ENCODE measurements at regions not wholly inside any gene's neighbourhood (a gene's known extent, or its start where the extent isn't known, plus 50 kb on each side); places are given as distances from the start of the nearest gene placed in this dataset.

DNA sequence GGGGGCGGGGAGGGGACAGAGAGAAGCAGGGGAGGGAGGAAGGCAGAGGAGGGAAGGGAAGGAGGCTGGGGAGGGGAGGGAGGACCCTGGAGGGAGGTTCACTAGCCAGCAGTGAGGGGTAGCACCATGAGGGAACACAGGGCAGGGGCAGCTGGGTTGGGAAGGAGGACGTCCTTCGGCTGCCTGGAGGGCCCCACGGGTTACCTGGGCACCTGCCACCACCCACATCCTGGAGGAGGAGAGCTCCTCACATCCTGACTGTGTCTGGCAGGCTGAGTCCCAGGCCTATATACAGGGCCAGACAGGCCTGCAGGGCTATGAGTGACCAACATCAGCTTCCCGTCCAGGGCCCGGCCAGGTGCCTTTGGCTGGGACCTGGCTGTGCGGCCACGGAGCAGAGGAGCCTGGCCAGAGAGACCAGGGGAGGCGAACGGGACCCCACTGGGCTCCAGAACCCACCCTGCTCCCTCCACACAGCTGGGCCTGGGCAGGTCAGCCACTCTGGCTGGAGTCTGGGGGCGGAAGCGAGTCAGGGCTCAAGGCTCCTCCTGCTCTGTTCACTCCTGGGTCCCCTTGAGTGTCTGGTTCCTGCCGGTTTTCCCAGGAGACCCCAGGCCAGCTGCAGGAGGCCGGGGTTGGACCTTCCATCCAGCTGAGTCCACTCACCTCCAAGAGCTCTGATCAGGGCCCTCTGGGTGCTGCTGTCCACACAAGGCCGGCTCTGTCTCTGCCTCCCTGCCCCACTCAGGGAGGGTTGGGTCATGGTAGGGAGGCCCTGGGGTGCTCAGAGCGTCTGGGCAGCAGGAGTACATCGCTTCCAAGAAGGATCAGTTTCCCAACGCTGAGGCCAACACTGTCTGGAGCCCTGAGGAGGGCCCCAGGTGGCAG is 677.7 kb downstream of the BRD1 start:
- WGBS, 4 donors: 60 to 72% (median 66%) methylated on average over 4 to 18 of the region's 18 CpGs
- Histone ChIP-seq H3K4me1 (replicated peaks in 1 of 2) (no peaks in the 10 kb centered on the region), H3K9me3 (replicated peaks in 1 of 3) (no peaks in the 10 kb centered on the region), H3K36me3 (replicated peaks in 1 of 2) (no peaks in the 10 kb centered on the region), H3K4me3 (no peak overlapping the region), H3K27me3 (no peaks in the 10 kb centered on the region), H3K27ac (no peak overlapping the region)
- peak in 1 of 7 donors; percentile 13 for DNase-seq
- intact Hi-C loops (cut with DNase I): no loop called here
- TF ChIP-seq, protein P1, sequence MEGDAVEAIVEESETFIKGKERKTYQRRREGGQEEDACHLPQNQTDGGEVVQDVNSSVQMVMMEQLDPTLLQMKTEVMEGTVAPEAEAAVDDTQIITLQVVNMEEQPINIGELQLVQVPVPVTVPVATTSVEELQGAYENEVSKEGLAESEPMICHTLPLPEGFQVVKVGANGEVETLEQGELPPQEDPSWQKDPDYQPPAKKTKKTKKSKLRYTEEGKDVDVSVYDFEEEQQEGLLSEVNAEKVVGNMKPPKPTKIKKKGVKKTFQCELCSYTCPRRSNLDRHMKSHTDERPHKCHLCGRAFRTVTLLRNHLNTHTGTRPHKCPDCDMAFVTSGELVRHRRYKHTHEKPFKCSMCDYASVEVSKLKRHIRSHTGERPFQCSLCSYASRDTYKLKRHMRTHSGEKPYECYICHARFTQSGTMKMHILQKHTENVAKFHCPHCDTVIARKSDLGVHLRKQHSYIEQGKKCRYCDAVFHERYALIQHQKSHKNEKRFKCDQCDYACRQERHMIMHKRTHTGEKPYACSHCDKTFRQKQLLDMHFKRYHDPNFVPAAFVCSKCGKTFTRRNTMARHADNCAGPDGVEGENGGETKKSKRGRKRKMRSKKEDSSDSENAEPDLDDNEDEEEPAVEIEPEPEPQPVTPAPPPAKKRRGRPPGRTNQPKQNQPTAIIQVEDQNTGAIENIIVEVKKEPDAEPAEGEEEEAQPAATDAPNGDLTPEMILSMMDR (IDR thresholded peaks at IDR 0.05): no peak
- no peak for TF ChIP-seq POLR2A (IDR thresholded peaks at IDR 0.05)

DNA sequence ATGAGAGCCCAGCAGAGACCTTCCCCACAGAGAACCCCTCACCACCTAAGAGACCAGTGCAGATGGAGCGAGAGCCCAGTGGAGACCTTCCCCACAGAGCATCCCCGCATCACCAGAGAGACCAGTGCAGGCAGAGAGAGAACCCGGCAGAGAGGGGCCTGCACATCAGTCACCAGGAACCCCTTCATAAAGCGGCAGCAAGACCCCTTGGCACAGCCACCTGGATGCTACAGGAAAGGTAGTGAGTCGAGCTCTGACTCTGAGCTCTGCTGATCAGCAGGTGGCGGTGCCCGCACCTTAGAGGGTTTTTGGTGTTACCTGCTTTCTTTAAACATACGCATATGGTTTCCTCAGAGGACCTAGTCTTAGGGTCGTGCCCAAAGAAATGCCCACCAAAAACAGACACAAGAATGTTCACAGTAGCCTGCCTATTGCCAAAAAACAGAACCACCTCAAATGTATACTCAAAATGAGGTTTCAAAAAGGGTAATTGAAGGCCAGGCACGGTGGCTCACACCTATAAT is 678.7 kb downstream of the BRD1 start:
- H3K4me3 ChIP-seq: no peak overlapping the region
- H3K4me1 ChIP-seq (replicated peaks in 1 of 2): no peaks in the 10 kb centered on the region
- H3K27me3 ChIP-seq: no peaks in the 10 kb centered on the region
- intact Hi-C loops (cut with DNase I): no loop called here
- peak in 1 of 7 donors; percentile 34 for DNase-seq
- TF ChIP-seq, protein P1 (IDR thresholded peaks at IDR 0.05): no peak
- TF ChIP-seq POLR2A (IDR thresholded peaks at IDR 0.05): no peak
- WGBS, 4 donors: 48 to 81% (median 68%) methylated on average over 7 to 10 of the region's 10 CpGs
- H3K27ac ChIP-seq: no peak overlapping the region
- H3K9me3 ChIP-seq (replicated peaks in 1 of 3): no peaks in the 10 kb centered on the region
- H3K36me3 ChIP-seq (replicated peaks in 1 of 2): no peaks in the 10 kb centered on the region

DNA sequence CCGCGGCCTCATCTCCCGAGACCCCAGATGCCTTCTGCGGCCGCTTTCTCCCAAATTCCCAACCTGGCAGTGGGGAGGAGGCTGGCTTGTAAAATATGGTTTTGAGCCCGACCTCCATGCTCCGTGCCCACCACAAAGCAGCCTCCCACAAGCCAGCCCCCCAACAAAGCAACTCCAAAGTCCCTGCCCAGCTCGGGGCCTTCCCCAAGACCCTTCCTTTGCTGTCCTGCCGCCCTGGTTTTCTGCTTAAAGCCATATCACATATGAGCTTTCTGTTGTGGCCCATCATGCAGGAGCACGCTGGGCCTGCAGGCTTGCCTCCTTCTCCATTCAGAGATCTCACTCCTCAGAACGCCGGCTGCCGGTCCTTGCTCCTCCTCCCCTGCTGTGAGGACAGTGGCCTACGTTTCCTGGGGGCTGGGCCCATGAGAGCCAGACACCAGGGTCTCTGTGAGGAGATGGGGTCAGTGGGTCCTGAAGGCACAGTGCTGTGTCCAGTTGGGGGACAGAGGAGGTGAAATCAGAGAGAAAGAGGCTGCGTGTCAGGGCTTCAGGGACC is 680.0 kb downstream of the BRD1 start:
- no peaks in the 10 kb centered on the region for H3K36me3 ChIP-seq (replicated peaks in 1 of 2)
- no peaks in the 10 kb centered on the region for H3K4me1 ChIP-seq (replicated peaks in 1 of 2)
- H3K9me3 ChIP-seq (replicated peaks in 1 of 3): no peaks in the 10 kb centered on the region
- TF ChIP-seq POLR2A (IDR thresholded peaks at IDR 0.05): no peak
- TF ChIP-seq, protein P1 (IDR thresholded peaks at IDR 0.05): no peak
- DNase-seq: peak in 1 of 7 donors; percentile 11
- no peaks in the 10 kb centered on the region for H3K27me3 ChIP-seq
- no peak overlapping the region for H3K27ac ChIP-seq
- intact Hi-C loops (cut with DNase I): no loop called here
- 62 to 68% (median 67%) methylated on average over 15 of the region's 15 CpGs for WGBS, 4 donors
- no peak overlapping the region for H3K4me3 ChIP-seq

DNA sequence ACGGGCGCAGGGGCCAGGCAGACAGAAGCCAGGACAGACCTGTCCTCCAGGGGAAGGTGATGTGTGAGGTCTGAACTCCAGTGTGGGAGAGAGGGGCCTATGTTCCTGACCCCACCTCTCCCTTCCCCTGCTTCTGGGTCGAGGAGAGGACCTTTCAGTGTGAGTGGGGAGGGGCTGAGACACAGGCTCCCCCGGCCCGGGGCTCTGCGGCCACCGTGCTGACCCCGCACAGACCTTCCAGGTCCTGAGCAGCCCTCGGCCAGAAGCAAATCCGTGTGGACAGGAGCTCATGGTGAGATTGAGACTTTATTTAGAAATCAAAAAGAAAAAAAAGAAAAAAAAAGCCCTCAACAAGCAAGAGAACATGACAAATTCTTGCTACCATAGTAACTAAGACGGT is 680.5 kb downstream of the BRD1 start:
- peak in 1 of 7 donors; percentile 1 for DNase-seq
- no peaks in the 10 kb centered on the region for H3K36me3 ChIP-seq (replicated peaks in 1 of 2)
- no peak overlapping the region for H3K4me3 ChIP-seq
- H3K27ac ChIP-seq: no peak overlapping the region
- TF ChIP-seq POLR2A (IDR thresholded peaks at IDR 0.05): no peak
- TF ChIP-seq, protein P1 (IDR thresholded peaks at IDR 0.05): no peak
- intact Hi-C loops (cut with DNase I): no loop called here
- H3K4me1 ChIP-seq (replicated peaks in 1 of 2): no peaks in the 10 kb centered on the region
- H3K27me3 ChIP-seq: no peaks in the 10 kb centered on the region
- no peaks in the 10 kb centered on the region for H3K9me3 ChIP-seq (replicated peaks in 1 of 3)
- WGBS, 4 donors: 26 to 51% (median 40%) methylated on average over 11 of the region's 11 CpGs

Data from adrenal gland (tissue), 9 donors.